ENCODE measurements at regions not wholly inside any gene's neighbourhood (a gene's known extent, or its start where the extent isn't known, plus 50 kb on each side); places are given as distances from the start of the nearest gene placed in this dataset.

- TF ChIP-seq EZH2 (IDR thresholded peaks at IDR 0.05), result no peak
- TF ChIP-seq POLR2AphosphoS5 (IDR thresholded peaks at IDR 0.05; ENCODE audit: borderline replicate concordance, low read depth, low read length), result no peak
- TF ChIP-seq FOXP2 (optimal IDR thresholded peaks at IDR 0.05; ENCODE audit: control extremely low read depth, extremely low read length, insufficient read depth), result no peak
Observed at GRCh38 chr5:85556464-85556863, 1061.3 kb upstream of the COX7C start.
